ENCODE measurements at regions not wholly inside any gene's neighbourhood (a gene's known extent, or its start where the extent isn't known, plus 50 kb on each side); places are given as distances from the start of the nearest gene placed in this dataset.

- POLR2A ChIA-PET: no interaction called here
- TF ChIP-seq TARDBP (IDR thresholded peaks at IDR 0.05) (no peak), ELF4 (IDR thresholded peaks at IDR 0.05) (no peak), ZNF384 (IDR thresholded peaks at IDR 0.05) (no peak), CTBP1 (IDR thresholded peaks at IDR 0.05; ENCODE audit: borderline replicate concordance) (no peak), SUZ12 (IDR thresholded peaks at IDR 0.05) (no peak), BHLHE40 (IDR thresholded peaks at IDR 0.05; ENCODE audit: borderline replicate concordance) (no peak), NFRKB (IDR thresholded peaks at IDR 0.05) (no peak), LEF1 (IDR thresholded peaks at IDR 0.05; ENCODE audit: borderline replicate concordance) (no peak), L3MBTL2 (conservative IDR thresholded peaks at IDR 0.05) (no peak), FOXK2 (IDR thresholded peaks at IDR 0.05) (no peak), ARNT (IDR thresholded peaks at IDR 0.05) (no peak), FOXA1 (IDR thresholded peaks at IDR 0.05) (no peak), HDGF (IDR thresholded peaks at IDR 0.05; ENCODE audit: borderline replicate concordance) (no peak), SP1 (IDR thresholded peaks at IDR 0.05) (no peak), FOXM1 (IDR thresholded peaks at IDR 0.05; ENCODE audit: borderline replicate concordance) (no peak), PKNOX1 (IDR thresholded peaks at IDR 0.05) (no peak)
- DNase-seq (ENCODE audit: extremely low spot score): no peak
- CTCF ChIA-PET: no interaction called here
Measured at GRCh38 chr12:115191342-115191741, 507.4 kb upstream of the TBX3 start.

GRCh38 chr12:115190010-115190770, 506.2 kb upstream of the TBX3 start:
- ChIA-PET CTCF (no interaction called here), POLR2A (no interaction called here)
- no peak for DNase-seq (ENCODE audit: extremely low spot score)
- TF ChIP-seq SUZ12 (IDR thresholded peaks at IDR 0.05) (no peak), HDGF (IDR thresholded peaks at IDR 0.05; ENCODE audit: borderline replicate concordance) (no peak)

GRCh38 chr12:115185506-115185905, 501.5 kb upstream of the TBX3 start:
- POLR2A ChIA-PET: no interaction called here
- CTCF ChIA-PET: no interaction called here
- DNase-seq (ENCODE audit: extremely low spot score): no peak
- TF ChIP-seq TARDBP (IDR thresholded peaks at IDR 0.05) (no peak), ZNF384 (IDR thresholded peaks at IDR 0.05) (no peak), FOXK2 (IDR thresholded peaks at IDR 0.05) (no peak), SP1 (IDR thresholded peaks at IDR 0.05) (no peak), NFRKB (IDR thresholded peaks at IDR 0.05) (no peak), ELF4 (IDR thresholded peaks at IDR 0.05) (no peak), BHLHE40 (IDR thresholded peaks at IDR 0.05; ENCODE audit: borderline replicate concordance) (no peak), CTBP1 (IDR thresholded peaks at IDR 0.05; ENCODE audit: borderline replicate concordance) (no peak), FOXM1 (IDR thresholded peaks at IDR 0.05; ENCODE audit: borderline replicate concordance) (no peak), PKNOX1 (IDR thresholded peaks at IDR 0.05) (no peak), SUZ12 (IDR thresholded peaks at IDR 0.05) (no peak)

GRCh38 chr12:115183752-115184151, 499.8 kb upstream of the TBX3 start:
- no peak for DNase-seq (ENCODE audit: extremely low spot score)
- CTCF ChIA-PET: no interaction called here
- TF ChIP-seq L3MBTL2 (conservative IDR thresholded peaks at IDR 0.05): no peak
- no peak for TF ChIP-seq NFRKB (IDR thresholded peaks at IDR 0.05)
- no peak for TF ChIP-seq TARDBP (IDR thresholded peaks at IDR 0.05)
- TF ChIP-seq ELF4 (IDR thresholded peaks at IDR 0.05): no peak
- TF ChIP-seq ARNT (IDR thresholded peaks at IDR 0.05): no peak
- no peak for TF ChIP-seq HDGF (IDR thresholded peaks at IDR 0.05; ENCODE audit: borderline replicate concordance)
- no peak for TF ChIP-seq CTBP1 (IDR thresholded peaks at IDR 0.05; ENCODE audit: borderline replicate concordance)
- no peak for TF ChIP-seq PKNOX1 (IDR thresholded peaks at IDR 0.05)
- TF ChIP-seq BHLHE40 (IDR thresholded peaks at IDR 0.05; ENCODE audit: borderline replicate concordance): no peak
- TF ChIP-seq FOXM1 (IDR thresholded peaks at IDR 0.05; ENCODE audit: borderline replicate concordance): no peak
- no peak for TF ChIP-seq LEF1 (IDR thresholded peaks at IDR 0.05; ENCODE audit: borderline replicate concordance)
- no peak for TF ChIP-seq FOXA1 (IDR thresholded peaks at IDR 0.05)
- TF ChIP-seq ZNF384 (IDR thresholded peaks at IDR 0.05): no peak
- no peak for TF ChIP-seq SUZ12 (IDR thresholded peaks at IDR 0.05)
- no peak for TF ChIP-seq SP1 (IDR thresholded peaks at IDR 0.05)
- no peak for TF ChIP-seq FOXK2 (IDR thresholded peaks at IDR 0.05)
- POLR2A ChIA-PET: no interaction called here

- CTCF ChIA-PET: no interaction called here
- POLR2A ChIA-PET: no interaction called here
- no peak for DNase-seq (ENCODE audit: extremely low spot score)
- TF ChIP-seq ARNT (IDR thresholded peaks at IDR 0.05) (no peak), TARDBP (IDR thresholded peaks at IDR 0.05) (0 out of 2 replicates have a peak, but pooled peaks have one; percentile 22), PKNOX1 (IDR thresholded peaks at IDR 0.05) (no peak), LEF1 (IDR thresholded peaks at IDR 0.05; ENCODE audit: borderline replicate concordance) (no peak), SUZ12 (IDR thresholded peaks at IDR 0.05) (no peak)
Measured at GRCh38 chr12:115177899-115178298, 493.9 kb upstream of the TBX3 start.
